ENCODE measurements at regions not wholly inside any gene's neighbourhood (a gene's known extent, or its start where the extent isn't known, plus 50 kb on each side); places are given as distances from the start of the nearest gene placed in this dataset.
"Not testable (repeated sequence)": the region's sequence is repeated elsewhere in the genome, so short reads cannot be mapped to it uniquely, and the experiment has no call there.

DNA sequence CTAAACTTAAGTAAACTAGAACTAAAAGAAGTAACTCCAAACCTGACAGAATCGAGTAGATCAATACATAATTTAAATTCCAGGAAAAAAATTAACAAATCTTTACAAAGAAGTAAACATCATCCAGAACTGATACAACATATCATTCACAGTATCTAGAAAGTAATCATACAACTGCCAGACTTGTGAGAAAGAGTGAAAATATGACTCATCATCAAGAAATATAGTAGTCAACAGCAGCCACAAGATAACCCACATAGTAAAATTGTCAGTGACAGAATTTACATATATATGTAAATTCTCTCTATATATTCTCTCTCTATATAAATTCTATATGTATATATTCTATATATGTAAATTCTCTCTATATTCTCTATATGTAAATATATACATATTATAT is 242.8 kb upstream of the RGS17 start:
- DNase-seq: no peak

DNA sequence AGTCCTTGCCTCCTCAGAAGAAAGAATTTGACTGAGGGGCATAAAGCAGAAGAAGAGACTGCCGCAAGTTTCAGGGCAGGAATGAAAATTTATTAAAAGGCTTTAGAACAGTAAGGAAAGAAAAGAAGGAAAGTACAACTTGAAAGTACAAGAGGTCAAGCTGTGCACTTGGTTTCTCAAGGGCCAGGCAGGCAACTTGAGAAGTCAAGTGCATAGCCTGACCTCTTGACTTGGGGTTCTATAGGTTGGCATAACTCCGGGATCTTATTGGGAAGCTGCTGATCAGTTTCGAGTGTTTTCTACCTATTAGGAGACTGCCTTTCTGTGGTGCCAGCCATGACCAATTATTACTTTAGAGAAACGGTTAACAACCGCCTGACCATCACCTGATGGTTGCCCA is 237.0 kb upstream of the RGS17 start:
- no peak for DNase-seq

DNA sequence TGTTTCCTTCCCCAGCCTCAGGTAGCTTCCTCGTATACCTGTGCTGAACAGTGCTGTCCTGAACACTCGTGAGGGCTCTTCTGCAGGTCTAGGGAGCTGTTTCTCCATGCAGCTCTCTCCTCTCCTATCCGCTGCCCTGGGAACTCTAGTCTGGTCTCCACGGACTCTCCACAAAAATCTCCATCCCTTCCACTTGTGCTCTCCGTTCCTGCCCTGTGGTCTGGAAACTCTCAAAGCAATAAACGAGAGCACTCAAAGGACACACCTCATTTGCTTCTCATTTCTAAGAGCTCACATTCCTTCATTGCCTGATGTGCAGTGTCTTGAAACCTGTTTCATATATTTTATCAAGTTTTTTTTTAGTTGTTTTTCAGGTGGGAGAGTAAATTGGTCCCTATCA is 235.9 kb upstream of the RGS17 start:
- DNase-seq: no peak

DNA sequence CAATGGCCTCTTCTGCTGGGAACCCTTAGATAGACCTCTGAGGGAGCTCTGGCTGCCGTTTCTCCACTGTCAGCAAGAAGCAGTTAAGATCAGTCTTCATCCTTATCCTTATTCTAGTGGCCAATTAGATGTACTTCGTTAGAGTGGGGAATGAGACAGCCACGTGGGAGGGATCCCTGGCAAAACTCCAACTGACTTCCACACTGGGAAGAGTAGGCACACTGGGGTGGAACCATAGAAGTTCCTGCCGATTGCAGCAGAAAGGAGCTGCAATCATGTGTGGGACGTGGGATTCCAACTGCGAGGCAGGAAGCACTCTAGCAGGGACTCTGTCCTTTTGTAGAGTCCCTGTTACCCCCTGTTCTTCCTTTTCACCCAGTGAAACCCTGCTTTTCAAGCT is 226.3 kb upstream of the RGS17 start:
- DNase-seq: no peak

DNA sequence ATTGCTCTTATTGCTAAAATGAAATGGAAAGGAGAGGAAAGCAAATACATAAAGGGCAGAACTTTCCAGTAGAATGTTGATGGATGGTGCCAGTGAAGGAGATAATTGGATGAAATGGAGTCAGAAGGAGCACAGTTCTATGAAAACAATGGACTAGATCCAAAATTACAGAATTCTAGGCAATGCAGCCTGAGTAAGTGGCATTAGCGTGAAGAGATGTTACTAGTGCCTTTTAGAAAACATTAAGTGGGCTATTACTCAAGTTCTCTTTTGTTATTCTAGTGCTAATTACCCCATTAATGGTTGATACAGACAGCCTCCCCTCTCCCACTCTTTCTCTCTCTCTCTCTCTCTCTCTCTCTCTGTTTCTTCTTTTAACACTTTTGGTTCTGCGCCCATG is 209.5 kb upstream of the RGS17 start:
- DNase-seq: no peak

DNA sequence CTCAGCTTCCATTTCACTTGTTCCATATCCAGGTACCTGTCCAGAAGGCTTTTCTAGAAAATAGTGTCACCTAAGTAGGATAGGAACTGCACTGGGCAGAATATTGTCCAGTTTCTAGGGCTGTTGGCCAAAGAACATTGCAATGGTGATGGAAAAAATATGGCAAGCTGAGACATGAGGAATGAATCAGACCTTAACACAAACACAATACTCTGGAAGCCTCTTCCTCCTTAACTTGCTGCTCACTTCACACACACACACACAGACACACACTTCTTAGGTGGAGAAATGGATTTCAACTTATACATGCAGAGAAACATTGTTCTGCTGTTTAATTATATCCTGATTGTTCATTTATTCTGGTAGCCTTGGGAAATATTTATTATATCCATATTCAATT is 203.0 kb upstream of the RGS17 start:
- no peak for DNase-seq

DNA sequence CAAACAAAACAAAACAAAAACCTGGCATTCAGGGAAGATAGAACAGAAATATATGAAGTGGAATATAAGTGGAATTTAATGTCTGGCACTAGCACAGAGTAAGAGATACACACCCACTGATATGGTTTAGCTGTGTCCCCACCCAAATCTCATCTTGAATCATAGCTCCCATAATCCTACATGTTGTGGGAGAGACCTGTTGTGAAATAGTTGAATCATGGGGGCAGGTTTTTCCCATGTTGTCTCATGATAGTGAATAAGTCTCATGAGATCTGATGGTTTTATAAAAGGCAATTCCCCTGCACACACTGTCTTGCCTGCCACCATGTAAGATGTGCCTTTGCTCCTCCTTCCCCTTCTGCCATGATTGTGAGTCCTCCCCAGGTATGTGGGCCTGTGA is 200.1 kb upstream of the RGS17 start:
- DNase-seq: not testable (repeated sequence)

DNA sequence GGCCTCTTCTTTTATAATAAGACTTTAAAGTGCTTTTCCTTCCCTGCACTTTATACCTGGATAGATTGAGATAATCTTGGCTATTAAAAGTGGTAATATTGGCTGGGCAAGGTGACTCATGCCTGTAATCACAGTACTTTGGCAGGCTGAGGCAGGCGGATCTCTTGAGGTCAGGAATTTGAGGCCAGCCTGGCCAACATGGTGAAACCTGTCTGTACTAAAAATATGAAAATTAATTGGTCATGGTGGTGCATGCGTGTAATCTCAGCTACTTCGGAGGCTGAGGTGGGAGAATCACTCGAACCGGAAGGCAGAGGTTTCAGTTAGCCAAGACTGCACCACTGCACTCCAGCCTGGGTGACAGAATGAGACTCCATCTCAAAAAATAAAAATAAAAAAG is 197.1 kb upstream of the RGS17 start:
- no peak for DNase-seq

DNA sequence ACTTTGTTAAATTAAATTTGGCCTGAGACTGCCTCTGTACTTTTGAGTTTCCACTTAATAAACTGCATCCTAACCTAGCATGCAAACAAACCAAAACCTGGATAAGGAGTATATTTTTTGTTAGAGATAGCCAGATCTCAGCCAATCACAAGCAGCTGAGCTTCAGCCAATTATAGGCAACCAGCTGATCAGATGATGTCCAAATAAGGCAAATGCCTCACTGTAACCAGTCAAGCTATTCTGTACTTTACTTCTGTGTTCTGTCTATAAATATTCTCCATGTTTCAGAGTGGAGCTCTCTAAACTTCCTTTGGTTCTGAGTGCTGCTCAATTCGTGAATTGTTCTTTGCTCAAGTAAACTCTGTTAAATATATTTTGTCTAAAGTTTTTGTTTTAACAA is 194.6 kb upstream of the RGS17 start:
- no peak for DNase-seq

DNA sequence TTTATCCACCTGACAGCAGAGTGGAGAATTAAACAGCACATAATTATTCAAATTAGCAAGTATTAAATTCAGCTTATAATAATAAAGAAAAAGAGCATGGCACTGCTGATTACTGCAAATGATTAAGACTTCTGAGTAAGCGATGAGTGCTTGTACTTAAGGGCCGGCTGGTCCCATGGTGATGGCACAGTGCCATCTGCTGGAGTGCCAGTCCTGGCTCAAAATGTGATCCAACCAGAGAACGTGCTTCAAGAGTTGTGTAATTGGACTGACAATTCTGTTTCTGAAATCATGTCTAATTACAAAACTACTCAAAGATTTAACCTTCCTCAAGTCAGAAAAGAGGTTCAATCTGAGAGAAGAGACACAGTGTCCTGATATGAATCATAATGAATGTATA is 181.6 kb upstream of the RGS17 start:
- peak; percentile 59 for DNase-seq

DNA sequence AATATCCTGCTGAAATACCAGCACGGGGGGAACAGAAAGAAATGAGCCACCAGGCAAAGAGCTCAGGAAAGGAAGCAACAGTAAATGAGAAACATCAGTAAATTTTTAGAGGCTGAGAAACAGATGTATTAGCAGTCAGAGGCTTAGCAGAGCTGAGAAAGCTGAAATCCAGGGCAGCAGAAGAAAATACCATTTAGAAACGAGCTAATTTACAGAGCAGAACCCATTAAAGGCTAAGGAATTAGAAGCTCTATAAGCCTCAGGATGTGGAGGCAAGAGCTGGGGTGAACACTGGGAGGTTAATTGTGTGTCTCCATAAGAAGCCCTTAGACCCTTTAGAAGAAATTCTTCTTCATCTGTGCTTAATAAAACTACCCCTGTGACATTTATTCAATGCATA is 178.6 kb upstream of the RGS17 start:
- no peak for DNase-seq

DNA sequence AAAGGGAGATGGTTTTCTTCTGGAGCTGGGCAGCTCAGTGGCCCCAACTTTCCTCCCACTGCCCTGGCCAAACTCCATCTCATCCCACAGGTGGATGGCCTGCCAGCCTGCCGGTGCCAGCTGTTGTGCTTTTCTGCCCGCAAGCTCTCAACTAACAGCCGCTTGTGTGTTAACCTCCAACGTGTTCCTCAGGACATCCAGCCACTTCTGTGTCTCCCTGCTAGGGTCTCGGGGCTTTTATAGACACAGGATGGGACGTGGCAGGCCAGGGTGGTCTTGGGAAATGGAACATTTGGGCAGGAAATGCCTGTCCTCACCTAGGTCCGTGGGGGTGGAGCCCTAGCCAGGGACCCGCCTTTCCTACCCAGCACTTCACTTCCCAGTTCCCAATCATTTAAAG is 171.1 kb upstream of the RGS17 start:
- no peak for DNase-seq

DNA sequence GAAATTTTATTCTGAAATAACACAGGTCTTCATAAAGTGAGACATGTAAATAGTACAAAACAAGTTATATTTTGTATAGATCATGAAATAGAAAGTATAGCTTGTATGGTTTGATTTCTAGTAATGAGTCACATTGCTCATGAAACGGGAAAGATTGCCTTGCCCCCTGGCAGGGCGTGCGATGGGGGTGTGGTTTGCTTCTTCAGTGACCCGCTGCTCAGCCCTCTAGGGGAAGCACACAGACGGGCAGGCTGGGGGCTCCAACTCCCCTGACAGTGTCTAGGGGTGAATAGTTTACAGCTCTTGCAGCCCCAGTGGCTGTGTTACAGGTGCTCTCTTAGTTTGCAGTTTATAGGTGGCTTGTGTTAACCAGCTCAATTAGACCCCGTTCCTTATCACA is 170.5 kb upstream of the RGS17 start:
- DNase-seq: no peak

DNA sequence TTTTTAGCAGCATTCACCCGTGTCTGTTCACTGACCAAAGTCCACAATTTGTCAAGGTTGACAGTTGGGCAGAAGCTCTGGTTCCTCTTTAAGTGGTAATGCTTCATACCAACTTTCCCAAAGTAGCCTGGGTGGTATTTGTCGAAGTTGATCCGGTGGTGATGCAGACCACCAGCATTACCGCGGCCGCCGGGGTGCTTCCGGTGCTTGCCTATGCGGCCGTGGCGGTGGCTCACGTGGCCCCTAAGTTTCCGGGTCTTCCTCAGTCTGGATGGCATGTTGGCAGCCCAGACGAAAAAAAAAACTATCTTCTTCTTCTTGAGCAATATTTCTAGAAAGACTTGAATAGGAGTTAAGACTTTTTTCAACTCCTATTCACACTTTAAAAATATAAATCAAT is 151.4 kb upstream of the RGS17 start:
- not testable (repeated sequence) for DNase-seq

DNA sequence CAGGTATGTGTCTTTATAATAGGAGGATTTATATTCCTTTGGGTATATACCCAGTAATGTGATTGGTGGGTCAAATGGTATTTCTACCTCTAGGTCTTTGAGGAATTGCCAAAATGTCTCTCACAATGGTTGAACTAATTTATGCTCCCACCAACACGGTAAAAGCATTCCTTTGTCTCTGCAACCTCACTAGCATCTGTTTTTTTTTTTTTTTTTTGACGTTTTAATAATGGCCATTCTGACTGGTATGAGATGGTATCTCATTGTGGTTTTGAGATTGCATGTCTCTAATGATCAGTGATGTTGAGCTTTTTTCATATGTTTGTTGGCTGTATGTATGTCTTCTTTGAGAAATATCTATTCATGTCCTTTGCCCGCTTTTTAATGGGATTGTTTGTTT is 144.9 kb upstream of the RGS17 start:
- no peak for DNase-seq

DNA sequence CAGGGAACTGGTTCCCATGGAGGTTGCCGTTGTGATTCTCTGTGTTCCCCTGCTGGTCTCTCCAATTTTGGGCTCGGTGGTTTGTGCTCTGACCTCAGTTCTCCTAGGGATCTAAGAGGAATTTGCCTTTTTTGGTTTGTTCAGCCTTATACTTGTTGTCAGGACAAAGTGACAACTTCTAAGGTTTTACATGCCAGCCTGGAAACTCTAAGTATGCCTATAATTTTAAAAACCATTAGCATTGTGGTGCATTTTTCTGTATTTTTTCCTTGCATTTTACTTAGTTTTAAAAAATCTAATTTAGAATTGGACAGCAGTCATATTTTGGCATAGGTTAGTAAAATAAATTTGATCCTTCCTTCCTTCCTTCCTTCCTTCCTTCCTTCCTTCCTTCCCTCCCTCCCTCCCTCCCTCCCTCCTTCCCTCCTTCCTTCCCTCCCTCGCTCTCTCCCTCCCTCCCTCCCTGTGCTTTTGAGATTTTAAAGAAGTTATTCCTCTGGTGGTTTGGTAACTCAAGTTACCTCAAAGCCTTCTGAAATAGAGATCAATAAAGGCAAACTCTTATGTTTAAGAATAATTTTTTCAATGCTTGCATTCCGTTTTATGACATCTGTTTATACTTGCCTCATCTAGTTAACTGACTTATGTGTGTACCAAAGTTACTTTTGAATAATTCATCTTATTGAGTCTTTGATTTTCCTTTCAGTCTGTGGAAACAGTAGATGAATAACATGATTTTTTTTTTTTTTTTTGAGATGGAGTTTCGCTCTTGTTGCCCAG is 141.3 kb upstream of the RGS17 start:
- no peak for DNase-seq

DNA sequence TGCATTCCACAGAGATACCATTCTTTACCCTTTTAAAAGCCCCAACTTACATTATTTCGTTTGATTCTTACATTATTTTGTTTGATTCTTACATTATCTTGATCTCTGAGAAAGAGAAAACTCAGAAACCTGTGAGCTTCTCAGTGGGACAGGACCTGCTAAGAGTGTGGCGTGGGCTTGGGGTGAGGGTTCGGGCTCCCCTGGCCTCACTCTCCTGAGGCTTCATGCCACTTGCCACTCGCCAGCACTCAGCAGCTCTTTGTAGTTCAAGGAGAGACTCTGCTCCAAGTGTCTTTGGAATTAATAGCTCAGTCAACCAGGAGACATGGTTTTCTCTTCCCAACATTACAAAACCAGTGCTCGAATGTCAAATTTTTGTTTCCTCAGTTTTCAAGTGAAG is 132.4 kb upstream of the RGS17 start:
- no peak for DNase-seq

DNA sequence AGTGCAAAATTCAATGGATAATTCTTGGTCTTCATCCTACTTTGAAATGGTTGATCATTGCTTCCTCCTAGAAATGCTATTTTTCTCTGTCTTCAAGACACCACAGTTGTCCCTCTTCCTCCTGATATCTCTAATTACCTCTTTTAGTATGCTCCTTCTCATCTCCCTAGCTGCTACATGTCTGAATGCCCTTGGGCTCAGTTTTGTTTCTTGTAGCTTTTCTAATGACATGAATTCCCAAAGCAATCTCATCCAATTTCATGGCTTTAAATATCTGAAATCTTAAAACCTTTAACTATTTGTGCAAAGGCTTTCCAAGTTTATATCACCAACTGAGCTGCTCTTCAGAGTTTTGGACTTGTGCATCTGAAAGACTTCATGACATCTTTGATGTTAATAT is 120.2 kb upstream of the RGS17 start:
- no peak for DNase-seq

DNA sequence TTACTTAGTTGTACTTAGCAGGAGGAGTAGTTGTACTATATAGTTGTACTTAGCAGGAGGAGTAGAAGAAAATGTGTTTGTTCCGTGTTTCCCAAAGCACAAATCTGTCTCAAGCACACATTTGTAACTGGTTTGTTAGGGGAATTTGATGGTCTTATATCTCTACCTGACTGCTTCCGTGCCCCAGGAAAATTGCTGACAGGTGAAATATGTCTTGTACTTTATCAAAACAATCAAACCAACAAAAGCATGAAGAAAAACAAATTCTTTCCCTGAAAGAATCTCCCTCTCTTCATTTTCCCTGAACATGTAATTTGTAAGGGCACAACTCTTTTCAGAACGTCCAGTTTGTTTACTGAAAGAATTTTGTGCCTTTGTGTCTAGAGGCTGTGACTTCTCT is 106.6 kb upstream of the RGS17 start:
- DNase-seq: no peak

DNA sequence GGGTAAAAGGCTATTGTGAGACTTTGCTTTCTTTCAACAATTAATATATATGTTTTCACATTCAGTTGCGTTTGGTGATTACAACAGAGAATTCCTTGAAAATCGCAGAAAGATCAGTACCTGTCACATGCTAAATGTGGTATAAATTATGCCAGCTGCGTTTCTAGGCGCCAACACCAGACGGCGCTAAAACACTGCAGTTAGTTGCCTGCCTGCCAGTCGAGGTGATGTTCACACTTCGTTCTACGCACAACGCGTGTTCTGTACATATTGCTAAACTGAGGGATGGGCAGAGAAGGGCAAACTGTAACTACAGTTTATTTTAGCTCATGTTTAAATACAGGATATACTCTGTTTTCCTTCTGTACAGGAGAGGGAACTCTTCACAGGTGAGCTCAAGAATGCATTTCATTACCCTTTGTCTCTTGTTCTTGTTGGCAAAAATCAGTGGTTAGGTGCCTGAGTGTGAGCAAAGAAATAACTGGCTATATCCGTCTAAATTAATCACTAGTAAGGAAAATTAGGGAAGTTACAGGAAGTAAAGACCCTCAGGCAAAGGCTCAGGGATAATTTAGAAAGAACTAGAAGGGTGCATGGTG is 100.1 kb upstream of the RGS17 start:
- peak; percentile 23 for DNase-seq

DNA sequence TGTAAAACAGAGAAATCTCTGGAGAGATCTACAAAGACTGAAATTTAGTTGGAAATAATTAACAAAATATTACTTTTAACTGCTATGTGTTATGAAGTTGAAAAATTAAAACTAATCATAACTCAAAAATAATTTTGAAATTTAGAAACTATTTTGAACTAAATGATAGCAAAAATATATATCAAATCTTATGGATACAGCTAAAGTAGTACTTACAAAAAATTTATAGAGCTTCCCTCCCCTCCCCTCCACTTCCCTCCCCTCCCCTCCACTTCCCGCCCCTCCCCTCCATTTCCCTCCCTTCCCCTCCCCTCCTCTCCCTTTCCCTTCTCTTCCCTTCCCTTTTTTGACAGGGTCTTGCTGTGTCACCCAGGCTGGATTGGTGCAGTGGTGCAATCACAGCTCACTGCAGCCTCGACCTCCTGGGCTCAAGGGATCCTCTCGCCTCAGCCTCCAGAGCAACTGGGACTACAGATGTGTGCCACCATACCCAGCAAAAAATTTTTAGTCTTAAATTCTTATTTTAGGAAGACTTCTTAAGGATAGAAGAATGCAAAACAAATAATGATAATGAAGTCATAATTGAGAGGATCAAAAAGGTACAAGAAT is 87.2 kb upstream of the RGS17 start:
- no peak for DNase-seq

DNA sequence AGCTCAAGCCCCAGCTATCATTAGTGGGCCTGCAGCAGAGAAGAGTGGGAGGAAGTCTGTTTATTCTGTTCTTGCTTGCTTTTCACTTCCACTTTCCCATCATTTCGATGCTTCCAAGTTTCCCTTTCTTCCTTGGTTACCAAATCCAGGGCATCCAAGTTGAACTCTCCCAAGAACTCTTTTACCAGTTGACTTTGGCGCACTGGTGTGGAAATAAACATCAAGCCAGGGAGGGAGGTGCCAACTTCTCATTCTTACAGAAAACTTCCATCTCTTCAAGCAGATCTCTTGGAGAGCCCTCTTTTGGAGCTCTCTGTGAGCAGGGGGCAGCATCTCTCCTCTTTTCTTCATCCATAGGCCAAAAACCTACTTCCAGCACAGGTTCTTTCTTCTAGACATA is 85.7 kb upstream of the RGS17 start:
- DNase-seq: no peak

DNA sequence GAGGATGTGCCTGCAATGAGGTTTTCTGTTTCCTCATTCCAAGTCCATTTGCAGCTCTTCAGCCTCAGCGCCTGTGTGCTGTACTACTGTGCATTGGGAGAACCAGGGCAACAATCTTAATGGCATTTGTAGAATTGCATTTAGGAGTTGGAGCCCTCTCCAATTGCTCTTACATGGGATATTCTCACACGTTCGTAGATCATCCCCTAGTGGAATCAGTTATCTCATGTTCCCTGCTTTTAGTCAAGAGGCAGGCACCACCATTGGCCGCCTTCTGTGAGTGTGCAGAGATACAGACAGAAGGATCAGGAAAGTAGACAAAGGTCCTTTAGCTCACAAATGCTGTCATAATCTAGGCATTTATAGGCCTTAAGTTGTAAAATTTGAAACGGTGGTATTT is 84.2 kb upstream of the RGS17 start:
- DNase-seq: no peak

DNA sequence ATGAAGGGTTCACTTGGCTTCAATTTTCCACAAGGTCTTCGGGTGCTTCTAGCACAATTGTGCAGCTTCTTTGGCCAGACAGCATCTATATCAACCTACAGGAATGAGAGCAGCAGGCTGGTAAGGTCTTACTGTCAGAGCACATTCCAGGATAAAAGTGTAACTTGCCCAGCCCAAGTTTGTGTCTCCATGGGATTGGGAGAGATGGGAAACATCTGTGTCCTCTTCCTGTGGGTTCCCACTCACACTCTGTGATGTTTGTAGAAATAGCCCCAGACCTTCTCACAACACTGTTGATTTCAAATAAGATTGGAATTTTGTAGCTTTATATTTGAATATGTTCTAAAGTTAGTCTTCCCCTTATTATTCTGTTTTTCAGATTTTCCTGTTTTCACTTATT is 83.4 kb upstream of the RGS17 start:
- no peak for DNase-seq

DNA sequence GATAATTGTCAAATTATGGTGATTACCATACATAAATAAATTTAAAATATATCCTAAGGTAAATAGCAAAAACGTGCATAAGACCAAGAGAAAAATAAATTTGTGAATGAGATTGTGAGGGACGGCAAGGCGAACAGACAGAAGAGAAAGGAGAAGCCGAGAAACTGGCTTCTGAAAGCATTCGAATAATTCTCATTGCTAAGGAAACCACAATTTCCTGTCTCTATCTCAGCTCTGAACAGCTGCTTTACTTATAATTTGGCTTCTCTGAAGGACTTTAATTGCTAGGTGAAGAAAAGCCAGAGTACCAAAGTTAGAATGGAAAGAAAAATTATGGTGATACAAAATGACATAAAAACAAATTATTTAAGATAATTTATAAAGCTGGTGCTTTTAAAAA is 79.0 kb upstream of the RGS17 start:
- no peak for DNase-seq
